Keratinocyte (primary cell): ENCODE measurements at regions not wholly inside any gene's neighbourhood (a gene's known extent, or its start where the extent isn't known, plus 50 kb on each side); places are given as distances from the start of the nearest gene placed in this dataset.

ENCODE experiments used
- DNase-seq: peaks from one replicate; pipeline ENCODE4 v3.0.0-alpha.2; 2011; ENCODE audit warnings: low read depth, missing footprints, low spot score
- FAIRE-seq: peaks from 2 replicates; lab custom pipeline; 2011; peaks lifted over from hg19 to GRCh38; lab: Jason Lieb, UNC
- H2AFZ ChIP-seq: 2 replicates; pipeline ENCODE4 v1.6.0; 2012; ENCODE audit warnings: low read length, control low read depth, inconsistent platforms; ENCODE audit not compliant: control insufficient read depth
- H3K27ac ChIP-seq: 2 replicates; pipeline ENCODE4 v1.5.1; 2011; ENCODE audit warnings: low read length; ENCODE audit not compliant: control insufficient read depth, insufficient read depth
- H3K27me3 ChIP-seq: 3 replicates; pipeline ENCODE4 v1.6.0; 2011; ENCODE audit warnings: low read length; ENCODE audit not compliant: control insufficient read depth, insufficient read depth; ENCODE audit errors: extremely low read depth
- H3K36me3 ChIP-seq, 2 experiments: 2 replicates in 1 of 2; 3 replicates in 1 of 2; pipeline ENCODE4 v1.5.1; 2011; ENCODE audit warnings: low read length in 2 of 2, mild to moderate bottlenecking in 1 of 2; ENCODE audit not compliant: control insufficient read depth in 2 of 2, insufficient read depth in 2 of 2; ENCODE audit errors: extremely low read depth in 1 of 2
- H3K4me1 ChIP-seq: 3 replicates; pipeline ENCODE4 v1.5.1; 2011; ENCODE audit warnings: low read length; ENCODE audit not compliant: control insufficient read depth, insufficient read depth; ENCODE audit errors: extremely low read depth
- H3K4me2 ChIP-seq: 3 replicates; pipeline ENCODE4 v1.6.0; 2011; ENCODE audit warnings: low read depth, low read length; ENCODE audit not compliant: control insufficient read depth, insufficient read depth; ENCODE audit errors: extremely low read depth
- H3K4me3 ChIP-seq, 3 experiments: fragments of 200-600 bp in 1 of 3; sonication (generic) in 1 of 3; 2 replicates in 2 of 3; 3 replicates in 1 of 3; pipeline ENCODE4 v1.5.1; 2011 to 2016; ENCODE audit warnings: low read length in 3 of 3, mild to moderate bottlenecking in 3 of 3, control low read depth in 2 of 3, inconsistent platforms in 1 of 3, low read depth in 1 of 3, mixed read lengths in 1 of 3, mixed run types in 1 of 3, moderate library complexity in 1 of 3; ENCODE audit not compliant: control insufficient read depth in 2 of 3, insufficient read depth in 2 of 3; ENCODE audit errors: extremely low read depth in 1 of 3
- H3K79me2 ChIP-seq: 2 replicates; pipeline ENCODE4 v1.6.0; 2012; ENCODE audit warnings: low read length; ENCODE audit not compliant: control insufficient read depth, insufficient read depth
- H3K9ac ChIP-seq: 3 replicates; pipeline ENCODE4 v1.6.0; 2011; ENCODE audit warnings: low read length; ENCODE audit not compliant: control insufficient read depth, insufficient read depth; ENCODE audit errors: extremely low read depth
- H3K9me1 ChIP-seq: 3 replicates; pipeline ENCODE4 v1.6.0; 2011; ENCODE audit warnings: low read length; ENCODE audit not compliant: control insufficient read depth, insufficient read depth; ENCODE audit errors: extremely low read depth
- H3K9me3 ChIP-seq: 2 replicates; pipeline ENCODE4 v1.5.1; 2012; ENCODE audit warnings: low read depth, low read length; ENCODE audit not compliant: control insufficient read depth
- H4K20me1 ChIP-seq: 3 replicates; pipeline ENCODE4 v1.6.0; 2011; ENCODE audit warnings: low read length; ENCODE audit not compliant: control insufficient read depth, insufficient read depth; ENCODE audit errors: extremely low read depth
- EZH2 ChIP-seq: IDR thresholded peaks from one replicate; pipeline ENCODE4 v1.6.1; 2012; ENCODE audit warnings: inconsistent platforms, mild to moderate bottlenecking, low read length, moderate library complexity
- dilution Hi-C: fragments of 300-500 bp; cut with MboI; formaldehyde crosslinking; loops from one replicate; pipeline ENCODE4 v1.7.0; 2020; ENCODE audit warnings: low sequenced_read_pairs; ENCODE audit not compliant: extremely low pct_ligation_motif_present
- TF ChIP-seq, protein P1 (sequence below), 3 experiments: IDR thresholded peaks in 1 of 3; conservative IDR thresholded peaks in 1 of 3; optimal IDR thresholded peaks in 1 of 3; 2 replicates in 2 of 3; 3 replicates in 1 of 3; pipeline versions ENCODE3 to v1.5.1; 2011; ENCODE audit warnings: low read length in 3 of 3, mild to moderate bottlenecking in 3 of 3, moderate library complexity in 2 of 3, control low read depth in 1 of 3, inconsistent platforms in 1 of 3; ENCODE audit not compliant: insufficient read depth in 2 of 3; ENCODE audit errors: extremely low read depth in 1 of 3

DNA sequence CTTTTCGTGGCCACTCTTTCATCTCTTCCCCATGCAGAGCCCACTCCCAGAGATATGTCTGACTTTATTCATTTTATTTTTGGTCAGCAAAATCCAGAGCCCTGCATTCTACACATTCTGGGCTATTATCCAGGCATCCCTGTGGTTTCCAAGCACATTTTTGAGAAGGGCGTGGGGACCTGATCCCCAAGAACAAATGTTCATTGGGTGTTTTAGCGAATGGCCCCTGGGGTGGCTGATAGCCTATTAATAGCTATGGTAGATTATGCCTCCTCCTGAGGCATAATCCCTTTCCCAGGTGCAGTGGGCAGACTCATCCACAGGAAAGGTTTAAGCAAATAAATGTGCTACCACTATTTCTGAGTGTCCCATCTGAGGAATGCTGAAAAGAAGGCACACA is 511.8 kb upstream of the USP24 start:
- H3K27me3 ChIP-seq, result no peaks in the 10 kb centered on the region
- no peak overlapping the region for H2AFZ ChIP-seq
- dilution Hi-C loops, result no loop called here
- H3K9me1 ChIP-seq, result no peaks in the 10 kb centered on the region
- peak overlapping the region; percentile 37 for H3K4me2 ChIP-seq
- no peak for DNase-seq
- peaks cover 9% of the 10 kb centered on the region for H3K4me1 ChIP-seq
- H3K27ac ChIP-seq, result no peak overlapping the region
- H3K9ac ChIP-seq, result no peak overlapping the region
- H3K9me3 ChIP-seq, result no peaks in the 10 kb centered on the region
- no peak for TF ChIP-seq EZH2
- TF ChIP-seq, protein P1, sequence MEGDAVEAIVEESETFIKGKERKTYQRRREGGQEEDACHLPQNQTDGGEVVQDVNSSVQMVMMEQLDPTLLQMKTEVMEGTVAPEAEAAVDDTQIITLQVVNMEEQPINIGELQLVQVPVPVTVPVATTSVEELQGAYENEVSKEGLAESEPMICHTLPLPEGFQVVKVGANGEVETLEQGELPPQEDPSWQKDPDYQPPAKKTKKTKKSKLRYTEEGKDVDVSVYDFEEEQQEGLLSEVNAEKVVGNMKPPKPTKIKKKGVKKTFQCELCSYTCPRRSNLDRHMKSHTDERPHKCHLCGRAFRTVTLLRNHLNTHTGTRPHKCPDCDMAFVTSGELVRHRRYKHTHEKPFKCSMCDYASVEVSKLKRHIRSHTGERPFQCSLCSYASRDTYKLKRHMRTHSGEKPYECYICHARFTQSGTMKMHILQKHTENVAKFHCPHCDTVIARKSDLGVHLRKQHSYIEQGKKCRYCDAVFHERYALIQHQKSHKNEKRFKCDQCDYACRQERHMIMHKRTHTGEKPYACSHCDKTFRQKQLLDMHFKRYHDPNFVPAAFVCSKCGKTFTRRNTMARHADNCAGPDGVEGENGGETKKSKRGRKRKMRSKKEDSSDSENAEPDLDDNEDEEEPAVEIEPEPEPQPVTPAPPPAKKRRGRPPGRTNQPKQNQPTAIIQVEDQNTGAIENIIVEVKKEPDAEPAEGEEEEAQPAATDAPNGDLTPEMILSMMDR (optimal IDR thresholded peaks at IDR 0.05 in 1 of 3, IDR thresholded peaks at IDR 0.05 in 1 of 3, conservative IDR thresholded peaks at IDR 0.05 in 1 of 3; ENCODE audit: extremely low read depth in 1 of 3, insufficient read depth in 2 of 3, low read length in 3 of 3), result no peak
- FAIRE-seq, result no peak
- no peaks in the 10 kb centered on the region for H3K36me3 ChIP-seq
- H3K4me3 ChIP-seq, result no peak overlapping the region
- no peaks in the 10 kb centered on the region for H3K79me2 ChIP-seq
- no peaks in the 10 kb centered on the region for H4K20me1 ChIP-seq

DNA sequence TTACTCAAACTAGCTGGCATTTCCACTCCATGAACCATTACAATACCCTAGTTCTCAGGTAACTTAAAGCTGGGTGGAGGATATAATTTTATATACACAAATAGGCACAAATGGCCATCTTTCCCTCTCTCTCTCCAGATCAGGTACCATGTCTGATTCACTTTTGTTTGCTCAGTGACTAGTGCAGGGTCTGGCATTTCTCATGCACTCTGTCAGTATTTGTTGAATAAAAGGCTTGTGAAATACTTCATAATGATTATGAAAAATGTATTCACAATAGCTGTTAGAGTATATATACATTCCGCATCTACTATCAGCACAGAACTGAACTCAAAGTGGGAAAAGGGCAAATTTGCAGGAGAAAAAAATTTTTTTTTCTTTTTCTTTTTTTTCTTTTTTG is 510.2 kb upstream of the USP24 start:
- H3K27ac ChIP-seq, result no peak overlapping the region
- no peak overlapping the region for H3K9ac ChIP-seq

More for the DNA sequence above, 510.2 kb upstream of the USP24 start:
- Histone ChIP-seq H3K4me2 (no peak overlapping the region), H3K4me1 (peaks cover 9% of the 10 kb centered on the region), H3K36me3 (no peaks in the 10 kb centered on the region), H3K4me3 (no peak overlapping the region), H4K20me1 (no peaks in the 10 kb centered on the region), H3K27me3 (no peaks in the 10 kb centered on the region), H2AFZ (no peak overlapping the region), H3K9me1 (no peaks in the 10 kb centered on the region), H3K9me3 (no peaks in the 10 kb centered on the region), H3K79me2 (no peaks in the 10 kb centered on the region)
- TF ChIP-seq, protein P1 (optimal IDR thresholded peaks at IDR 0.05 in 1 of 3, IDR thresholded peaks at IDR 0.05 in 1 of 3, conservative IDR thresholded peaks at IDR 0.05 in 1 of 3; ENCODE audit: extremely low read depth in 1 of 3, insufficient read depth in 2 of 3, low read length in 3 of 3), result no peak
- TF ChIP-seq EZH2, result no peak
- FAIRE-seq (no peak), DNase-seq (no peak)
- dilution Hi-C loops, result no loop called here
